GM23248 (cell line): ENCODE measurements at regions not wholly inside any gene's neighbourhood (a gene's known extent, or its start where the extent isn't known, plus 50 kb on each side); places are given as distances from the start of the nearest gene placed in this dataset.

ENCODE experiments used
- DNase-seq: peaks from one replicate; pipeline ENCODE4 v3.0.0-alpha.2; 2015
- H2AFZ ChIP-seq: fragments of 200-600 bp; sonication (generic); 2 replicates; pipeline ENCODE4 v1.6.1; 2016; ENCODE audit warnings: antibody characterized with exemption
- H3F3A ChIP-seq: fragments of 200-600 bp; sonication (generic); 2 replicates; pipeline ENCODE4 v1.6.1; 2016; ENCODE audit warnings: mild to moderate bottlenecking, antibody characterized with exemption, mixed run types; ENCODE audit not compliant: insufficient read depth
- H3K27ac ChIP-seq: fragments of 200-600 bp; sonication (generic); 2 replicates; pipeline ENCODE4 v1.5.1; 2016; ENCODE audit warnings: mild to moderate bottlenecking
- H3K27me3 ChIP-seq: fragments of 200-600 bp; sonication (generic); replicated peaks from 2 replicates; pipeline ENCODE4 v1.6.1; 2016; ENCODE audit warnings: mild to moderate bottlenecking; ENCODE audit not compliant: insufficient read depth
- H3K36me3 ChIP-seq: fragments of 200-600 bp; sonication (generic); 2 replicates; pipeline ENCODE4 v1.6.1; 2016; ENCODE audit warnings: low read depth, mild to moderate bottlenecking
- H3K4me1 ChIP-seq: fragments of 200-600 bp; sonication (generic); 2 replicates; pipeline ENCODE4 v1.6.1; 2016; ENCODE audit warnings: mild to moderate bottlenecking; ENCODE audit not compliant: insufficient read depth
- H3K4me2 ChIP-seq: fragments of 200-600 bp; sonication (generic); one replicate; pipeline ENCODE4 v1.6.1; 2016; ENCODE audit warnings: mild to moderate bottlenecking; ENCODE audit not compliant: unreplicated experiment
- H3K4me3 ChIP-seq: fragments of 200-600 bp; sonication (generic); 2 replicates; pipeline ENCODE4 v1.5.1; 2016; ENCODE audit warnings: mild to moderate bottlenecking
- H3K79me2 ChIP-seq: fragments of 200-600 bp; sonication (generic); 2 replicates; pipeline ENCODE4 v1.6.1; 2016; ENCODE audit warnings: mild to moderate bottlenecking; ENCODE audit not compliant: insufficient read depth
- H3K9ac ChIP-seq: fragments of 200-600 bp; sonication (generic); 2 replicates; pipeline ENCODE4 v1.6.1; 2016; ENCODE audit warnings: mild to moderate bottlenecking
- H3K9me2 ChIP-seq: fragments of 200-600 bp; sonication (generic); 2 replicates; pipeline ENCODE4 v1.6.1; 2016; ENCODE audit warnings: mixed run types, mild to moderate bottlenecking, moderate library complexity; ENCODE audit not compliant: insufficient read depth
- H3K9me3 ChIP-seq: fragments of 200-600 bp; sonication (generic); one replicate; pipeline ENCODE4 v1.6.1; 2017; ENCODE audit warnings: low read depth
- H4K20me1 ChIP-seq: fragments of 200-600 bp; sonication (generic); 2 replicates; pipeline ENCODE4 v1.6.0; 2016; ENCODE audit not compliant: insufficient read depth
- EZH2 ChIP-seq: fragments of 200-600 bp; sonication (generic); IDR thresholded peaks from 2 replicates; pipeline ENCODE4 v1.6.1; 2018; ENCODE audit warnings: antibody characterized with exemption, mild to moderate bottlenecking; ENCODE audit not compliant: insufficient read depth, poor library complexity, severe bottlenecking
- EZH2phosphoT487 ChIP-seq: fragments of 200-600 bp; sonication (generic); IDR thresholded peaks from 2 replicates; pipeline ENCODE4 v1.6.1; 2018; ENCODE audit warnings: antibody characterized with exemption, moderate library complexity, mild to moderate bottlenecking, low read depth; ENCODE audit not compliant: insufficient read depth
- WGBS, 2 experiments: methylation state at CpG; one replicate each; pipeline ENCODE4 v1.1.6; 2015 to 2017; ENCODE audit warnings: low lambda C conversion rate in 2 of 2, low coverage in 1 of 2; ENCODE audit errors: missing lambda C conversion rate in 2 of 2; 5-methylcytosine and 5-hydroxymethylcytosine counted together
- in situ Hi-C: fragments of 300-500 bp; cut with MboI; formaldehyde crosslinking; loops from 2 replicates; pipeline ENCODE4 v1.15.0; 2020

DNA sequence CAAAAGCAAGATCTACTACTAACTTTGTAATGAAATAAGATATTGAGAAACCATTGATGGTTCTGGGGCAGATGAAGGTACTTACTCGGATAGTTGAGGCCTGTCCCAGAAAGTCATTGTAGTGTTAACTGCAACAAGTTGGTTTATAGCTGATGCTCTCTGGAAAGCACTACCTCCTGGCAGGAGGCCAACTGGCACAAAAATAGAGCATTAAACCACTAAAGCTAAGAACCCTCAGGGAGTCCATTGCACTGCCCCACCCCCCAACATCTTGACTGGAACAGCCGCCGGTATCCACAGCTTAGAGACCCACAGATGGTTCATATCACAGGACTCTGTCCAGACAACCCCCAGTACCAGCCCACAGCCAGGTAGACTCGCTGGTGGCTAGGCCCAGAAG lies 552.5 kb upstream of the CRIM1 start:
- Histone ChIP-seq H4K20me1 (no peaks in the 10 kb centered on the region), H3K9me2 (no peaks in the 10 kb centered on the region), H3K9me3 (no peaks in the 10 kb centered on the region), H3K27ac (no peak overlapping the region), H3K36me3 (no peaks in the 10 kb centered on the region), H3K4me3 (no peak overlapping the region), H3K4me2 (no peak overlapping the region), H3K79me2 (no peaks in the 10 kb centered on the region), H3F3A (no peaks in the 10 kb centered on the region), H3K4me1 (no peaks in the 10 kb centered on the region), H2AFZ (no peak overlapping the region), H3K9ac (no peak overlapping the region), H3K27me3 (no peaks in the 10 kb centered on the region)
- DNase-seq: no peak
- in situ Hi-C loops: no loop called here
- TF ChIP-seq EZH2phosphoT487: no peak
- no peak for TF ChIP-seq EZH2
- 5 to 7% methylated on average over 4 of the region's 4 CpGs for WGBS, 2 experiments

GRCh38 chr2:35794796-35795450 lies 560.7 kb upstream of the CRIM1 start:
- no peaks in the 10 kb centered on the region for H3K4me1 ChIP-seq
- H3K9me2 ChIP-seq: no peaks in the 10 kb centered on the region
- H3K27ac ChIP-seq: no peak overlapping the region
- H3K79me2 ChIP-seq: no peaks in the 10 kb centered on the region
- no peak overlapping the region for H2AFZ ChIP-seq
- no peaks in the 10 kb centered on the region for H3F3A ChIP-seq
- H3K4me2 ChIP-seq: no peak overlapping the region
- DNase-seq: no peak
- no peaks in the 10 kb centered on the region for H3K9me3 ChIP-seq
- H3K27me3 ChIP-seq: no peaks in the 10 kb centered on the region
- H3K9ac ChIP-seq: no peak overlapping the region
- in situ Hi-C loops: no loop called here
- H3K4me3 ChIP-seq: no peak overlapping the region
- 44 to 47% methylated on average over 6 of the region's 6 CpGs for WGBS, 2 experiments
- no peaks in the 10 kb centered on the region for H3K36me3 ChIP-seq
- no peaks in the 10 kb centered on the region for H4K20me1 ChIP-seq
- no peak for TF ChIP-seq EZH2
- TF ChIP-seq EZH2phosphoT487: no peak

DNA sequence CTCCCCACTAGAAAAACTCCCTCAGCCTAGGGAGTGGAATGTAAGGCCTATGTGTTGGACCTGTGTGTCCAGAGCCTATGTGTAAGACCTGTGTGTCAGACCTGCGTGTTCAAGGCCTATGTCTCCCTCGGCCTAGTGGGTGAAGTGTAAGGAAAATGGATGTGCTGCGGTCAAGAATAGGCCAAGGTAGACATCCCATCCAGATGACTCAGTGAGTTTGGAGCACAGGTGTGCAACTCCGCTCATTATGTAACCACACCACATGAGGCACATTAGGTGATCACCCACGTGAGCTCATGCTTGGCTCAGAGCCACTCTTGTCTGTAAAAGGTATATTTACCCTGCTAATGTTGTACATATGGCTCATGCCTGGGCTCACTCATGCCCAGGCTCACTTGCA lies 565.3 kb upstream of the CRIM1 start:
- Histone ChIP-seq H3K4me3 (no peak overlapping the region), H3K9ac (no peak overlapping the region), H4K20me1 (no peaks in the 10 kb centered on the region), H3K9me2 (no peaks in the 10 kb centered on the region), H3K36me3 (no peaks in the 10 kb centered on the region), H3K27ac (no peak overlapping the region), H3K4me2 (no peak overlapping the region), H3F3A (no peaks in the 10 kb centered on the region), H3K27me3 (no peaks in the 10 kb centered on the region), H3K9me3 (no peaks in the 10 kb centered on the region), H3K79me2 (no peaks in the 10 kb centered on the region), H3K4me1 (no peaks in the 10 kb centered on the region), H2AFZ (no peak overlapping the region)
- TF ChIP-seq EZH2: no peak
- TF ChIP-seq EZH2phosphoT487: no peak
- WGBS, 2 experiments: 26 to 33% methylated on average over 5 of the region's 5 CpGs
- no peak for DNase-seq
- in situ Hi-C loops: no loop called here

DNA sequence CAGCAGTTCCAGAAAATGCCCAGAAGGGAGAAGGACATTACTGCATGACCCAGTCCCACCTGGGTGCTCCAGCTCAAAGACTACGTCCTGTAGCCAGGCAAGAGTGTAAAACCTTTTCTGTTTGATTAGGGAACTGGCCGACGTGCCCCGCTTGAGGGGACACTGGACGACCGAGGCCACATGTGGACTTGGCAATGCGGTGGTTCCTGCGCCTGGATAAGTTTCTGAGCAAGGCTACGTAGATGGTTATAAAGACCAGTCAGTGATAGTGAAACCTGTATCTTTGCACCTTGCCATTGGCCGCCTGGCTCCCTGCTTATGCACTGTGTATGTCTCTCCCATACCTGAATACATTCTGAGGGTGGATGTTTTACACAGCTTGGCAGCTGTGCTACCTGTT lies 567.0 kb upstream of the CRIM1 start:
- Histone ChIP-seq H4K20me1 (no peaks in the 10 kb centered on the region), H3K9me2 (no peaks in the 10 kb centered on the region), H3K27ac (no peak overlapping the region), H2AFZ (no peak overlapping the region), H3K9me3 (no peaks in the 10 kb centered on the region), H3K4me3 (no peak overlapping the region), H3K79me2 (no peaks in the 10 kb centered on the region), H3K27me3 (no peaks in the 10 kb centered on the region), H3K4me1 (no peaks in the 10 kb centered on the region), H3K36me3 (no peaks in the 10 kb centered on the region), H3F3A (no peaks in the 10 kb centered on the region), H3K4me2 (no peak overlapping the region), H3K9ac (no peak overlapping the region)
- in situ Hi-C loops: no loop called here
- WGBS, 2 experiments: 62 to 67% methylated on average over 10 of the region's 10 CpGs
- DNase-seq: no peak
- no peak for TF ChIP-seq EZH2phosphoT487
- TF ChIP-seq EZH2: no peak
